Activated CD4-positive, alpha-beta T cell treated with anti-CD3 and anti-CD28 coated beads, Interleukin-10, Interleukin-2, amounts not matched to agents 100 ng/mL and 50 ng/mL, durations not matched to agents 16 hours and 8 hours (primary cell): ENCODE measurements at regions not wholly inside any gene's neighbourhood (a gene's known extent, or its start where the extent isn't known, plus 50 kb on each side); places are given as distances from the start of the nearest gene placed in this dataset.
A peak's percentile ranks its signal among the peaks of the same experiment; 100 is the strongest.
"Not testable (repeated sequence)": the region's sequence is repeated elsewhere in the genome, so short reads cannot be mapped to it uniquely, and the experiment has no call there.

ENCODE experiments used
- DNase-seq: peaks from one replicate; pipeline ENCODE4 v3.0.0-alpha.2; 2020

- no peak for DNase-seq
These were observed 410.1 kb upstream of the TCF4 start for GRCh38 chr18:55998071-55998522.

- DNase-seq: no peak
These were observed 409.2 kb upstream of the TCF4 start for GRCh38 chr18:55997151-55997561.

GRCh38 chr18:55996717-55997116, 408.7 kb upstream of the TCF4 start:
- DNase-seq: no peak

- DNase-seq: no peak
These were observed 402.2 kb upstream of the TCF4 start for GRCh38 chr18:55990186-55990585.

- no peak for DNase-seq
These were observed 400.5 kb upstream of the TCF4 start for GRCh38 chr18:55988537-55988936.

- DNase-seq: no peak
These were observed 395.4 kb upstream of the TCF4 start for GRCh38 chr18:55983433-55983832.

DNA sequence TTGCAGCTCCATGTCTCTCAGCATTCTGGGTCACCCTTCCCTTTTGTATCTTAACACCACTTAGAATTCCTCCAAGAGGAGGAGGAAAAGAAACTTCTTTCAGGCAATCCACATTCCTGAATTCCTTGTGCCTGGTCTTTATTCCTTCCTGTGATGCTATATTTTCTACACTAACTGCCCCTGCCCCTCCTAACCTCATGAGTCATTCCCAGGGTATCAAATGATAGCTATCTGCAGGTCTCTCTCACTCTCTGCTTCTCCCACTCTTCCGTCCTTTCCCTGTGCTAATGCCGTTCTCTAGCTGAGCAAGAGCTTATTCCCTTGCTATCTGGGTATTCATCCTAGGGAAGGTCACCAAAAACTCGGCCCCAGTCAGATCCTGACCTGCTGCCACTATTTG, 395.0 kb upstream of the TCF4 start:
- no peak for DNase-seq

- no peak for DNase-seq
These were observed 393.9 kb upstream of the TCF4 start for GRCh38 chr18:55981712-55982475.

DNA sequence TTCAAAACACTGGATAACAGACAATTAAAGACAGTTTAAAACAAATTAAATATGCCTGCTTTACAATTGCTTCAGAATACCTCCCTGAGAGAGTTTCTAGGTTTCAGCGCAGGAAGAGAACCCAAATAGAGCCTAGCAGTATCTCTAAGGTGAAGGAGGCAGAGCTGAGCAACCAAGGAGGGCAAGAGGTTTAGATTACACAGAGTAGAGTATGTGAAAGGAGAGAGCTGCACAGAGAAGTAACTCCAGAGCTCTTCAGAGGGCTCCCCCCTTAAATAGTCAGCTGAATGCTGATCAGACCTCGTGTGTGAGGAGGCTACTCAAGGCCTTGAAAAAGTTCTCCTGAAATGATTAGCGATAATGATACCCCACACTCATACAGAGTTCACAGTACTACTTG, 386.5 kb upstream of the TCF4 start:
- no peak for DNase-seq

GRCh38 chr18:55968550-55968949, 380.6 kb upstream of the TCF4 start:
- DNase-seq: no peak

- DNase-seq: peak; percentile 6
These were observed 379.0 kb upstream of the TCF4 start for GRCh38 chr18:55967019-55967418.

- no peak for DNase-seq
These were observed 376.2 kb upstream of the TCF4 start for GRCh38 chr18:55964171-55964570.

DNA sequence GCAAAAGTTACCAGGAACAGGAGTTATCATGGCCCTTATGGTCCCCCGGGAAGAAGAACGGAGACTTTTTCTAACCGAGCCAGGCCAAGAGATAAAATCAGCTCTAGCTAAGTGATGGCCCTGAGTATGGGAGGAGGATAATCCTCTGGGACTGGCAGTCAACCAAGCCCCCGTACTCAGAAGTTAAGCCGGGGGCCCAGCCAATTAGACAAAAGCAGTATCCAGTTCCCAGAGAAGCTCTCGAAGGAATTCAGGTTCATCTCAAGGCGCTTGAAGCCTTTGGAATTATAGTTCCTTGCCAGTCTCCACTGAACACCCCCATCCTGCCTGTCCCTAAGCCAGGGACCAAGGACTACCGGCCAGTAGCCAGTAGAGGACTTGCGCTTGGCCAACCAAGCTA, 365.3 kb upstream of the TCF4 start:
- no peak for DNase-seq

DNA sequence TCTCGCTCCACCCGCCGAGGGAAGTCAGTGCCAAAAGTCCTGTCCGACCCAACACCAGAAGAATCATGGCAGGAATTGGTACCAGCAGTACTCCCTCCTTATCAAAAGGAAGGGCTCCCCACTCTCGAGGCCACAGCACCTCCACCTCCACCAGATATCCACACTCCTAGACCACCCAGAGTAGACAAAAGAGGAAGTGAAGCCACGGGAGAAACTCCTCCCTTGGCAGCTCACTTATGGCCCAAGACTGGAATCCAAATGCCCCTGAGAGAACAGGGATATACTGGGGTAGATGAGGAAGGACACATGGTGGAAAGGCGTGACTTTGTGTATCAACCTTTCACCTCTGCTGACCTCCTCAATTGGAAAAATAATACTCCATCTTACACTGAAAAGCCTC, 363.7 kb upstream of the TCF4 start:
- DNase-seq: not testable (repeated sequence)

- DNase-seq: no peak
These were observed 362.6 kb upstream of the TCF4 start for GRCh38 chr18:55950379-55951166.

DNA sequence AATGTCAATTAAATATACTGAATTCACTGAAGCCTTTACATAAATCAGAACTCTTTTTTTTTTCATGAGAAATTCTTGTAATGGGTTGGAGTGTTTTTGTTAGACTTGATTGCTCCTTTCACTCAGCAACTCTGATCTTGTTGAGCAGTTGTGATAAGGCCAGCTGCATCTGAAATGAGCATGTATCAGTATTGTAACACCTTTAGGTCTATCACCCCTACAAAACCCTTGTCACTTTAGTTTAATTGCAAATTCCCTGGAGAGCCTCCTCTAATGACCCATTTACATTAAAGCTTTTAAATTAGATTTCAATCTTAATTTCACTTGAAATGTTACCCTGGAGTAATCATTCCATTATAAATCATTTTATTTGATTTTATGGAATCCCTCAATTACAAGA, 346.8 kb upstream of the TCF4 start:
- no peak for DNase-seq

DNA sequence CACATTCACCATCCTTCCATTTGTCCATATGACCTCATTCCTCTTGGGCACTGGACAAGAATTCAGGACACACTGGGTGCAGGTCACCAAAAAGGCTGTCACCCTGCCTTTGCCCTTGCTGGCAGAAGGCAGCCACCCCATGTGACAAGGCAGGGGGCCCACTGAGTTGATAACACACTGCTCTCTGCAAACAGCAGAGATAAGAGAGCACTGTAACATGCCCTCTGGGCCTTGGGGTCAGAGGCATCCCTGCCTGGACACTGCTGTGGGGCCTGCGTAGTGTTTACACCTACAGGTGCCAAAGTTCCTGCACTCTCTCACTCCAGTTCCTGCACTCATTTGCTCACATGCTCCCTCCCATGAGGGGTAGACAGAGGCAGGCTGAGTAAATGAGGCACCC, 344.7 kb upstream of the TCF4 start:
- DNase-seq: no peak

DNA sequence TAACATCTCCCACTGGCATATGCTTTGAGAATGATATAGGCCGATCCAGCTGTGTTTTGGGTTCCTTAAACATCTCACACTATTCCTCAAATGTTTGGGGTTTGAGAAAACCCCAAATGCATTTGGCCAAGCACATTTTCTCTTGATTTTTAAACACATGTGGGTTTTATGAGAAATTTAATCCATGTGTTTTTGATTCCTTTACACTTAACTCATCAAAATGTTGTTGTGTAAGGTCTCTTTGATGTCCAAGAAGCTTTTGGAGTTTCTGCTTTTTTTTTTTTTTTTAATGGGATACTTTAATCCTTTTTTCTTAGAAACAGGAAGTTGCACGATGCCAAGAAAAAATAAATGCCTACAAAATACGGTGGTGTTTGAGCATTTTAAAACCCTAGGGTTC, 339.8 kb upstream of the TCF4 start:
- DNase-seq: no peak

DNA sequence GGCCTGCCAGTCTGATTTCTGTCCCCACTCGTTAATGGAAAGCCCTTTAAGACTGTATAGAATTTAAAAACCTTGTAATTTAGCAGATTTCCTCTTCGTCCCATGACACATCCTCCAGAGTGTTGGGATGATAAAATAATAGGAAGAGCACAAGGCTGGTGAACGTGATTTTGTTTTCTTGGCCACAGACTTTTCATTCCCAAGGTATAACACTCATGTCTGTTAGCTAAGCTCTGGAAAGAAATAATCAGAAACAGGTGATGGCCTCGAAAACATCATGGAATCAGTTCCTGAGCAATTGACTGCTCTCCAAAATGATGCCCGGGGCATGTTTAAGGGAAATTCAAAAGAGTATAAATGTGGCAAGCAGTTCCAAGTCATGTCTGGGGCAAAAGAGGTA, 337.8 kb upstream of the TCF4 start:
- DNase-seq: no peak

DNA sequence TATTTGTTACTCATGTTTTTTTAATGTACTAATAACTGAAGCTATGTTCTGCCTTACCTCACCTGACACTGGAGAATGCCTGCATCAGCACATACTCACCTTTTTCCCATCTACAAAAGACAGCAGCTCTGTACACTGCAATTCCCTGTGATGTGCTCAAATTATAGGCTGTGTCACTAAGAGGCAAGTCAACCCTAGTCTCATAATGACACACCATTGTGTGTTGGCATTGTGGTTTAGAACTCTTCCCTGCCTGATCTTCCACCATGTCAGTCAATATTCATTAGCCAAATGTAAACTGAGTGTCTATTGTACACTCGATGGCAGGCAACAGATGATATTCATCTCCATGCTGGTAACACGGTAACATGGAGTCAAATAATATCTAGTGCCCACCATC, 332.1 kb upstream of the TCF4 start:
- no peak for DNase-seq

- no peak for DNase-seq
These were observed 330.5 kb upstream of the TCF4 start for GRCh38 chr18:55918444-55918843.

DNA sequence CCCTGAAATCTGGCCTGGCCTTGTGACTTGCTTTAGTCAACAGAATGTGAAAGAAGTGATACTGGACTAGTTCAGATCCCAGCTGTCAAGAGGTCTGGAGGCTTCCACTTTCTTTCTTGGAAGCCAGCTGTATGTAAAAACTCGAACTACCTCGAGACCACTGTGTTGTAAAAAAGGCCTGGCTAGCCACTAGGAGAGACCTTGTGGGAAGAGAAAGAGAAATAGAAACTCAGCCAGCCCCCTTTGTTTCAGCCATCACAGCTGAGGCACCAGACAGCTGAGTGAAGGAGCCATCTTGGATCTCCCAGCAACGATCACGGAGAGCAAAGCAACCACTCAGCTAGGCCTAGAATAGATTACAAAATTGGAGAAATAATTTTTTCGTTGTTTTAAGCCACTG, 324.9 kb upstream of the TCF4 start:
- DNase-seq: no peak

GRCh38 chr18:55912071-55912470, 324.1 kb upstream of the TCF4 start:
- no peak for DNase-seq

GRCh38 chr18:55910296-55910695, 322.3 kb upstream of the TCF4 start:
- DNase-seq: no peak
